ENCODE measurements at regions not wholly inside any gene's neighbourhood (a gene's known extent, or its start where the extent isn't known, plus 50 kb on each side); places are given as distances from the start of the nearest gene placed in this dataset.
"Not testable (repeated sequence)": the region's sequence is repeated elsewhere in the genome, so short reads cannot be mapped to it uniquely, and the experiment has no call there.

- Histone ChIP-seq H3K27me3 (ENCODE audit: insufficient read depth, low read length) (no peaks in the 10 kb centered on the region), H3K4me3 (ENCODE audit: low read length) (no peak overlapping the region), H3K9me3 (ENCODE audit: low read depth, low read length) (no peaks in the 10 kb centered on the region), H3K4me1 (ENCODE audit: insufficient read depth, low read length) (no peaks in the 10 kb centered on the region)
These were observed 1393.9 kb upstream of the C9orf72 start for GRCh38 chr9:28967226-28967625.

GRCh38 chr9:28970241-28970654 is 1397.0 kb upstream of the C9orf72 start:
- Histone ChIP-seq H3K27me3 (ENCODE audit: insufficient read depth, low read length) (no peaks in the 10 kb centered on the region), H3K9me3 (ENCODE audit: low read depth, low read length) (no peaks in the 10 kb centered on the region), H3K4me3 (ENCODE audit: low read length) (no peak overlapping the region), H3K4me1 (ENCODE audit: insufficient read depth, low read length) (no peaks in the 10 kb centered on the region)

- Histone ChIP-seq H3K9me3 (ENCODE audit: low read depth, low read length) (no peaks in the 10 kb centered on the region), H3K4me1 (ENCODE audit: insufficient read depth, low read length) (no peaks in the 10 kb centered on the region), H3K4me3 (ENCODE audit: low read length) (no peak overlapping the region), H3K27me3 (ENCODE audit: insufficient read depth, low read length) (no peaks in the 10 kb centered on the region)
These were observed 1398.6 kb upstream of the C9orf72 start for GRCh38 chr9:28971881-28972280.

- Histone ChIP-seq H3K27me3 (ENCODE audit: insufficient read depth, low read length) (no peaks in the 10 kb centered on the region), H3K4me1 (ENCODE audit: insufficient read depth, low read length) (no peaks in the 10 kb centered on the region), H3K9me3 (ENCODE audit: low read depth, low read length) (no peaks in the 10 kb centered on the region), H3K4me3 (ENCODE audit: low read length) (no peak overlapping the region)
These were observed 1403.0 kb upstream of the C9orf72 start for GRCh38 chr9:28976250-28976649.

GRCh38 chr9:28976684-28977083 is 1403.4 kb upstream of the C9orf72 start:
- Histone ChIP-seq H3K27me3 (ENCODE audit: insufficient read depth, low read length) (no peaks in the 10 kb centered on the region), H3K9me3 (ENCODE audit: low read depth, low read length) (no peaks in the 10 kb centered on the region), H3K4me1 (ENCODE audit: insufficient read depth, low read length) (no peaks in the 10 kb centered on the region), H3K4me3 (ENCODE audit: low read length) (no peak overlapping the region)

GRCh38 chr9:28981129-28981528 is 1407.8 kb upstream of the C9orf72 start:
- Histone ChIP-seq H3K4me3 (ENCODE audit: low read length) (no peak overlapping the region), H3K27me3 (ENCODE audit: insufficient read depth, low read length) (no peaks in the 10 kb centered on the region), H3K4me1 (ENCODE audit: insufficient read depth, low read length) (no peaks in the 10 kb centered on the region), H3K9me3 (ENCODE audit: low read depth, low read length) (no peaks in the 10 kb centered on the region)

DNA sequence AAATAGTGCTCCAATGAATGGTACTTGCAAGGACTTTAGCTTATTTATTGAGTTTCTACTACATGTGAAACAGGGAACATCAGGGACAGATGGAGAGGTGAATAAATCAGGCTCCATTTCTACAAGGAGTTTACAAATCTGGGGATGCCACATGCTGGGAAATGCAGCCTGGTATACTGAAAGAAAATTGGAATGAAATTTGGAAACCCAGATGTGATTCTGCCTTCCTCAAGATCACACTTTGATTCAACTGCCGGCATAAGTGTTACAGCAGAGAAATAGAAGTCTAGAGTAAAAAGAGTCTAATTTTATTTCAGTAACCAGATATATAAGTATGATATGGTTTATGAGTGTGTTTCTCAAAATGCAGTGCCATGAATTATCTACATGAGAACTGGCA is 1408.4 kb upstream of the C9orf72 start:
- Histone ChIP-seq H3K4me3 (ENCODE audit: low read length) (no peak overlapping the region), H3K27me3 (ENCODE audit: insufficient read depth, low read length) (no peaks in the 10 kb centered on the region), H3K4me1 (ENCODE audit: insufficient read depth, low read length) (no peaks in the 10 kb centered on the region), H3K9me3 (ENCODE audit: low read depth, low read length) (no peaks in the 10 kb centered on the region)

GRCh38 chr9:28984016-28984415 is 1410.7 kb upstream of the C9orf72 start:
- H3K27me3 ChIP-seq (ENCODE audit: insufficient read depth, low read length): no peaks in the 10 kb centered on the region

GRCh38 chr9:28990009-28990408 is 1416.7 kb upstream of the C9orf72 start:
- not testable (repeated sequence) for H3K9me3 ChIP-seq (ENCODE audit: low read depth, low read length); H3K4me1 ChIP-seq (ENCODE audit: insufficient read depth, low read length); H3K4me3 ChIP-seq (ENCODE audit: low read length); H3K27me3 ChIP-seq (ENCODE audit: insufficient read depth, low read length)

More at GRCh38 chr9:28984016-28984415, 1410.7 kb upstream of the C9orf72 start:
- H3K9me3 ChIP-seq (ENCODE audit: low read depth, low read length): no peaks in the 10 kb centered on the region
- no peak overlapping the region for H3K4me3 ChIP-seq (ENCODE audit: low read length)
- H3K4me1 ChIP-seq (ENCODE audit: insufficient read depth, low read length): no peaks in the 10 kb centered on the region

DNA sequence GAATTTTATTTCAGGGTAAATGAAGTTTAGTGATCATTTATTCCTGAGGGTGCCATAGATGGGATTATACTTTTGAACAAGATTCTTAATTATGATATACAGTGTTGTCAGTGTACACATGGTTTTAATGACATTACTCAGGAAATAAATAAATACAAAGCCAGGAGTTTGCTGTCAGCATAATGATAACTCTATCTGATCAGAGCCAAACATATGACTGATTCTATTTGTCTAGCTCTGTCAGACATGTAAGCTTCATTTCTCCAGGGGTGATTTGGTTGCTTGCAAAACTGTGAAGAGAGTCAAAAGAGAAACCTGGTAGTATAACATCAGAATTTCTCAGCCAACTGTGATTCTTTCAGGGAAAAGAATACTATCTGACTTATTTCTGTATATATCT is 1425.8 kb upstream of the C9orf72 start:
- H3K9me3 ChIP-seq (ENCODE audit: low read depth, low read length): no peaks in the 10 kb centered on the region
- no peaks in the 10 kb centered on the region for H3K4me1 ChIP-seq (ENCODE audit: insufficient read depth, low read length)
- no peaks in the 10 kb centered on the region for H3K27me3 ChIP-seq (ENCODE audit: insufficient read depth, low read length)
- no peak overlapping the region for H3K4me3 ChIP-seq (ENCODE audit: low read length)

DNA sequence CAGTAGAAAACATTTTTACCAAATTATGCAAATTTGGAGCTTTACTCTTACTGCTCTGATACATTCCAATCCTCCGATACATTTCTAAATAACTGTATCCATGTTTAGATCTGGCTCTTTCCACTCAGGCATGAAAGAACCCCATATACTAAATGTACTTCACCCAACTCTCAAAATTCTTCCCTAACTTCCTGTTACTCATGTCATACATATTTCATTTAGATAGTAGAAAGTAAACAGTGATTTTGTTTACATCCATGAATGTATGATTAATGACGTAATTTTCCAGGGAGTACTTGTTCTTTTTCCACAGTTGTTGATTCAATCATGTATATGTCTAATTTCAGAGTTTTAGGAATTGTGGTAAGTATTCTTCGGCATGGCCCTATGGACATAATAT is 1426.5 kb upstream of the C9orf72 start:
- H3K9me3 ChIP-seq (ENCODE audit: low read depth, low read length): no peaks in the 10 kb centered on the region
- H3K4me1 ChIP-seq (ENCODE audit: insufficient read depth, low read length): no peaks in the 10 kb centered on the region
- no peak overlapping the region for H3K4me3 ChIP-seq (ENCODE audit: low read length)
- H3K27me3 ChIP-seq (ENCODE audit: insufficient read depth, low read length): no peaks in the 10 kb centered on the region

DNA sequence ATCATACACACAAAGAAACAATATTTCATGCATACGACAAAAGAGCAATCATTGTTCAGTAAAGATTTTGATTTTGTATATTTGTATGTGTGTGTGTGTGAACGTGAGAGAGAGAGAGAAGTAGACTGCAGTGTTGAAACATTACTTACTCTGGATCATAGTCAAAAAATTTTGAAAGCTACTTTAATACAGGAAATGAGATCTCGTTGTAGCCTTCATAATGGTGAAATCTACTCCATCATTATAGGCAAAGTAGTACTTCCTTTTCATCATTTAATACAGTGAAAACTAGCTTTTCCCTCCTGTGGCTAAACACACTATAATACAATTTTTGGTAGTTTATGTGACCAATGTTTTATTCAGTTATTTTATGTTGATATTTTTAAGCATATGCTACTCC is 1427.7 kb upstream of the C9orf72 start:
- Histone ChIP-seq H3K4me1 (ENCODE audit: insufficient read depth, low read length) (no peaks in the 10 kb centered on the region), H3K27me3 (ENCODE audit: insufficient read depth, low read length) (no peaks in the 10 kb centered on the region), H3K4me3 (ENCODE audit: low read length) (no peak overlapping the region), H3K9me3 (ENCODE audit: low read depth, low read length) (no peaks in the 10 kb centered on the region)

DNA sequence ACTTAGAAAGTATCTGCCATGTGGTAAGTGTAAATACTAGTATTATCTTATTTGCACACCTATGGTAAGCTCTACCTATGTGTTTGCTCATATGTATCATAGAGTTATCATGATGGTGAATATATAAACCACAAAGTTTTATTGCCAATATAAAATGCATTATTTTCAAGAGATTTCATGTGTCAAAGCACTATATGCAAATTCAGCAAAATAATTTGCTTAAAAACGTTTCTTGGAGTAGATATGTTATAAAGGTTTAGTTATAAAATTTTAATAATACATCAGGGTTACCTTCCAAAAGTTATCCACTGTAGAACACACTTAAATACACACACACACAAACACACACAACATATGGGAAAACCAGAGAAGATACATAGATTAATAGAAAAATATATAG is 1431.7 kb upstream of the C9orf72 start:
- Histone ChIP-seq H3K4me1 (ENCODE audit: insufficient read depth, low read length) (no peaks in the 10 kb centered on the region), H3K9me3 (ENCODE audit: low read depth, low read length) (no peaks in the 10 kb centered on the region), H3K27me3 (ENCODE audit: insufficient read depth, low read length) (no peaks in the 10 kb centered on the region), H3K4me3 (ENCODE audit: low read length) (no peak overlapping the region)

DNA sequence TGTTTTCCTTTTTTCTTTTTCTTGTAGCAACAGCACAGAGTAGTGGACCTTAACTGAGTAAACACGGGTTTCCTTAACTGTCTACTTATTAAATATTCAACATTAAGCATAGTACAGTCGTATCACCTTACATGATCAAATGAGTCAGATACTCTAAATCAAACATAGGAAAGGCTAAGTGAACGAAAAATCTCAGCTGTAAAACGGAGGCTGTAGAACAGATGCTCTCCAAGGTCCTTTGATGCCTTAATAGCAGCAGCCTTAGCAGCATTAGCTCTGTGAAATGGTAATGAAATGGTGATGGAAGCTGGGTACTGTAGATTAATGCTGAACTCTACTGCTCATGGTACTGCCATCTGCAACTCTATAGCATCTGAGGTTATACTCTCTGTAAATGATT is 1433.3 kb upstream of the C9orf72 start:
- Histone ChIP-seq H3K9me3 (ENCODE audit: low read depth, low read length) (no peaks in the 10 kb centered on the region), H3K4me1 (ENCODE audit: insufficient read depth, low read length) (no peaks in the 10 kb centered on the region), H3K4me3 (ENCODE audit: low read length) (no peak overlapping the region), H3K27me3 (ENCODE audit: insufficient read depth, low read length) (no peaks in the 10 kb centered on the region)

DNA sequence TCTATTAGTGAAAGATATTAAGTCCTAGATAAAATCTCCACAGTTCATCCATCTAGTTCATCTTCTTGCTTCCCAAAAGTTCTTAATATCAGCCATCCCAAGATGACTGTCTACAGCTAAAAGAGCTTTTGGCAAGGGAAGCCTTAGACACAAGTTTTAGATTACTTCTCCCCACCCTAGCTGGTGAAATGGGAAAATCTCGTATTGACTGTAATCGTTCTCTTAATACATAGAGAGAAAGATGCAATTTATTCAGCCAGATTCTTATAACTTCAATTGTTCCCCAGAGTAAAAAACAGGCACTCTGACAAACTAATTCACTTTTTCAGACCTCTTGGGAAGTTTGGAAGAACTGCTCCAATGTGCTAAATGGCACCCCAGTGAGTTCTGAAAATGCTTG is 1439.6 kb upstream of the C9orf72 start:
- Histone ChIP-seq H3K9me3 (ENCODE audit: low read depth, low read length) (peaks cover 4% of the 10 kb centered on the region), H3K4me1 (ENCODE audit: insufficient read depth, low read length) (no peaks in the 10 kb centered on the region), H3K4me3 (ENCODE audit: low read length) (no peak overlapping the region), H3K27me3 (ENCODE audit: insufficient read depth, low read length) (no peaks in the 10 kb centered on the region)

- Histone ChIP-seq H3K27me3 (ENCODE audit: insufficient read depth, low read length) (no peaks in the 10 kb centered on the region), H3K4me3 (ENCODE audit: low read length) (no peak overlapping the region), H3K4me1 (ENCODE audit: insufficient read depth, low read length) (no peaks in the 10 kb centered on the region), H3K9me3 (ENCODE audit: low read depth, low read length) (no peaks in the 10 kb centered on the region)
These were observed 1448.4 kb upstream of the C9orf72 start for GRCh38 chr9:29021632-29022031.

GRCh38 chr9:29038332-29038731 is 1465.1 kb upstream of the C9orf72 start:
- Histone ChIP-seq H3K4me1 (ENCODE audit: insufficient read depth, low read length) (no peaks in the 10 kb centered on the region), H3K27me3 (ENCODE audit: insufficient read depth, low read length) (no peaks in the 10 kb centered on the region), H3K9me3 (ENCODE audit: low read depth, low read length) (no peaks in the 10 kb centered on the region), H3K4me3 (ENCODE audit: low read length) (no peak overlapping the region)
